ENCODE measurements at regions not wholly inside any gene's neighbourhood (a gene's known extent, or its start where the extent isn't known, plus 50 kb on each side); places are given as distances from the start of the nearest gene placed in this dataset.

DNA sequence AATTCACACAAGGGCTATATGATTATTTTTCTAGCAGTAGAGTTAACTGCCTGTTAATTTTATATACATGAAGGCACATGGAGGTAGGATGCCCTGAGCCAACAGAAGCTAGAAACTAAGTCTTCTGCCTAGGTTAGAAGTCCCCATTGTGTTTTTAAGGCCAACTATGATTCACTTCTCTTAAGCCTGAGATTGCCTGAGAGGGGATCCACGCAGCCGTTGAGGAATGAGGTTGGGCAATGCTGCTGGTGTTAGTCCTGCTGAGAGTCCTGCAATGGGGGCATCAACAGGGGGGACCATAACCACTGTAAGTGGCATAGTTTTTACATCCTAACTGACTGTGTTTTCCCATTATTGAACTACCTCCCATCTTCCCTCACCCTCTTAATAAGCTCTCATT, 60.1 kb upstream of the PFN2 start:
- no peak for TF ChIP-seq MYC (IDR thresholded peaks at IDR 0.05; ENCODE audit: low read depth, low read length)
- TF ChIP-seq CTCF (IDR thresholded peaks at IDR 0.05; ENCODE audit: low read depth, low read length): no peak

Measured in NB4 (cell line).